GM23338 (cell line): ENCODE measurements at regions not wholly inside any gene's neighbourhood (a gene's known extent, or its start where the extent isn't known, plus 50 kb on each side); places are given as distances from the start of the nearest gene placed in this dataset.

Experiments
- ATAC-seq: fragments of 200-7000 bp; cut with Tn5 transposase; 3 replicates; pipeline ENCODE4 v1.9.1; 2020
- DNase-seq: peaks from one replicate; pipeline ENCODE4 v3.0.0-alpha.2; 2015; ENCODE audit warnings: low spot score
- H2AFZ ChIP-seq: fragments of 200-600 bp; sonication (generic); 2 replicates; pipeline ENCODE4 v1.8.0; 2016; ENCODE audit warnings: antibody characterized with exemption, mild to moderate bottlenecking, moderate library complexity
- H3F3A ChIP-seq: fragments of 200-600 bp; sonication (generic); replicated peaks from 2 replicates; pipeline ENCODE4 v1.8.0; 2017; ENCODE audit warnings: antibody characterized with exemption, mixed run types, low read depth
- H3K27ac ChIP-seq: fragments of 200-600 bp; sonication (generic); 2 replicates; pipeline ENCODE4 v1.6.1; 2016; ENCODE audit warnings: low read depth
- H3K27me3 ChIP-seq: fragments of 200-600 bp; sonication (generic); 2 replicates; pipeline ENCODE4 v1.8.0; 2016; ENCODE audit warnings: mild to moderate bottlenecking, mixed run types, moderate library complexity; ENCODE audit not compliant: insufficient read depth
- H3K36me3 ChIP-seq: fragments of 200-600 bp; sonication (generic); 2 replicates; pipeline ENCODE4 v1.8.0; 2016; ENCODE audit warnings: mild to moderate bottlenecking; ENCODE audit not compliant: insufficient read depth
- H3K4me1 ChIP-seq: fragments of 200-600 bp; sonication (generic); 2 replicates; pipeline ENCODE4 v1.8.0; 2016; ENCODE audit warnings: mild to moderate bottlenecking, moderate library complexity; ENCODE audit not compliant: insufficient read depth
- H3K4me2 ChIP-seq: fragments of 200-600 bp; sonication (generic); 2 replicates; pipeline ENCODE4 v1.7.1; 2017; ENCODE audit warnings: mixed run types
- H3K4me3 ChIP-seq: fragments of 200-600 bp; sonication (generic); 2 replicates; pipeline ENCODE4 v1.6.1; 2016; ENCODE audit warnings: mixed run types
- H3K79me2 ChIP-seq: fragments of 200-600 bp; sonication (generic); replicated peaks from 2 replicates; pipeline ENCODE4 v1.8.0; 2017; ENCODE audit warnings: mild to moderate bottlenecking; ENCODE audit not compliant: insufficient read depth
- H3K9me2 ChIP-seq: fragments of 200-600 bp; sonication (generic); 2 replicates; pipeline ENCODE4 v1.8.0; 2017; ENCODE audit not compliant: insufficient read depth
- H4K20me1 ChIP-seq: fragments of 200-600 bp; sonication (generic); replicated peaks from 2 replicates; pipeline ENCODE4 v1.8.0; 2017; ENCODE audit warnings: mild to moderate bottlenecking; ENCODE audit not compliant: insufficient read depth
- H3K27ac Mint-ChIP-seq: 2 replicates; pipeline ENCODE4 v1.8.0; 2020; ENCODE audit warnings: inconsistent platforms, mild to moderate bottlenecking, moderate library complexity, mixed read lengths
- H3K27me3 Mint-ChIP-seq: 3 replicates; pipeline ENCODE4 v1.8.0; 2022; ENCODE audit warnings: low read depth, mild to moderate bottlenecking, moderate library complexity, mixed read lengths, inconsistent platforms; ENCODE audit not compliant: insufficient read depth, poor library complexity
- H3K36me3 Mint-ChIP-seq: 3 replicates; pipeline ENCODE4 v1.8.0; 2021; ENCODE audit warnings: low read depth, mild to moderate bottlenecking, inconsistent platforms, moderate library complexity, mixed read lengths
- H3K4me1 Mint-ChIP-seq: 3 replicates; pipeline ENCODE4 v1.8.0; 2020; ENCODE audit warnings: mild to moderate bottlenecking, inconsistent platforms, mixed read lengths
- H3K4me3 Mint-ChIP-seq: 3 replicates; pipeline ENCODE4 v1.8.0; 2021; ENCODE audit warnings: moderate library complexity, mild to moderate bottlenecking, inconsistent platforms, mixed read lengths
- H3K9me3 Mint-ChIP-seq: 3 replicates; pipeline ENCODE4 v1.8.0; 2020; ENCODE audit warnings: moderate library complexity, mild to moderate bottlenecking, inconsistent platforms, mixed read lengths
- JUNB ChIP-seq: IDR thresholded peaks from one replicate; pipeline ENCODE4 v1.6.1; 2016; ENCODE audit warnings: antibody characterized with exemption; ENCODE audit not compliant: unreplicated experiment
- POLR2AphosphoS5 ChIP-seq: IDR thresholded peaks from 2 replicates; pipeline ENCODE4 v1.6.1; 2016; ENCODE audit warnings: antibody characterized with exemption, low read depth
- ZNF114 ChIP-seq: fragments of 250-450 bp; sonication (Bioruptor Pico); IDR thresholded peaks from 2 replicates; pipeline ENCODE4 v1.5.0; 2020; ENCODE audit warnings: mild to moderate bottlenecking, moderate library complexity
- TF ChIP-seq, protein P1 (sequence below): IDR thresholded peaks from one replicate; pipeline ENCODE4 v1.6.1; 2018; ENCODE audit warnings: antibody characterized with exemption; ENCODE audit not compliant: unreplicated experiment
- TF ChIP-seq, protein P2 (sequence below), 2 experiments: fragments of 200-600 bp in 1 of 2; sonication (generic) in 1 of 2; conservative IDR thresholded peaks; 2 replicates each; pipeline versions ENCODE4 v1.5.1 to v1.6.1; 2016 to 2017; ENCODE audit warnings: antibody characterized with exemption in 2 of 2, low read depth in 2 of 2, mild to moderate bottlenecking in 2 of 2, moderate library complexity in 1 of 2
- TF ChIP-seq, protein P3 (sequence below): IDR thresholded peaks from 2 replicates; pipeline ENCODE4 v1.6.1; 2016; ENCODE audit warnings: antibody characterized with exemption

DNA sequence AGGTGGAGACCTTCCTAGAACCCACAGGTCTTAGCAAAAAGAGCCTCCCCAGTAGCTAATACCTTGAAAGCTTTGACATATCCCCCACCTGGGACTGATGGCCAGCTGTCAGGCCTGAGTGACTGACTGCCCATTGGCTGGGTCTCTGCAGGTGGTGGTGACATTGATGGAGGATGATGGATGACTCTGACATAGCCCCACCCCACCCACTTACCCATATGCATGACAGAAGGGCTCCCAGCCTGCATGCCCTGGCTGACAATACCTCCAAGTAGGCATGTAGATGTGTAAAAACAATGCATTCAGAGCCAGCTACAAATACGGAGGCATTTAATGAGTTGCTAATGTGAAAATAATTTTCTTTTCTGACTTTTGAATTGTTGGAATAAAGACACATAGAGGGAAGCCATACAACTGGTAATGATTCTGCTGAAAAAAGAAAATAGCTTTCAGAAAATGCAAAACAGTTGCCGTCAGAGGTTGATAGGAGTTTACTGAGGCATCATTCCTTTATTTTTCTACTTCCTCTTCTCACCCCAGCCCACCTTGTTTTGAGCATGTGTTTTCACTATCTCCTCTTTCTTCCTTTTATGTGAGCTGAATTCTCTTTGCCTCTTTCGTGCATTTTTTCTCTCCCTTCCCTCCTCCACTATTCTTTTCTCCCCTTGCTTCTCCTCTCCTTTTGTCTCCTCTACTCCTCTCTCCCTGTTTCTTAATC lies 70.6 kb downstream of the OLIG3 start (continued):
- TF ChIP-seq, protein P1, sequence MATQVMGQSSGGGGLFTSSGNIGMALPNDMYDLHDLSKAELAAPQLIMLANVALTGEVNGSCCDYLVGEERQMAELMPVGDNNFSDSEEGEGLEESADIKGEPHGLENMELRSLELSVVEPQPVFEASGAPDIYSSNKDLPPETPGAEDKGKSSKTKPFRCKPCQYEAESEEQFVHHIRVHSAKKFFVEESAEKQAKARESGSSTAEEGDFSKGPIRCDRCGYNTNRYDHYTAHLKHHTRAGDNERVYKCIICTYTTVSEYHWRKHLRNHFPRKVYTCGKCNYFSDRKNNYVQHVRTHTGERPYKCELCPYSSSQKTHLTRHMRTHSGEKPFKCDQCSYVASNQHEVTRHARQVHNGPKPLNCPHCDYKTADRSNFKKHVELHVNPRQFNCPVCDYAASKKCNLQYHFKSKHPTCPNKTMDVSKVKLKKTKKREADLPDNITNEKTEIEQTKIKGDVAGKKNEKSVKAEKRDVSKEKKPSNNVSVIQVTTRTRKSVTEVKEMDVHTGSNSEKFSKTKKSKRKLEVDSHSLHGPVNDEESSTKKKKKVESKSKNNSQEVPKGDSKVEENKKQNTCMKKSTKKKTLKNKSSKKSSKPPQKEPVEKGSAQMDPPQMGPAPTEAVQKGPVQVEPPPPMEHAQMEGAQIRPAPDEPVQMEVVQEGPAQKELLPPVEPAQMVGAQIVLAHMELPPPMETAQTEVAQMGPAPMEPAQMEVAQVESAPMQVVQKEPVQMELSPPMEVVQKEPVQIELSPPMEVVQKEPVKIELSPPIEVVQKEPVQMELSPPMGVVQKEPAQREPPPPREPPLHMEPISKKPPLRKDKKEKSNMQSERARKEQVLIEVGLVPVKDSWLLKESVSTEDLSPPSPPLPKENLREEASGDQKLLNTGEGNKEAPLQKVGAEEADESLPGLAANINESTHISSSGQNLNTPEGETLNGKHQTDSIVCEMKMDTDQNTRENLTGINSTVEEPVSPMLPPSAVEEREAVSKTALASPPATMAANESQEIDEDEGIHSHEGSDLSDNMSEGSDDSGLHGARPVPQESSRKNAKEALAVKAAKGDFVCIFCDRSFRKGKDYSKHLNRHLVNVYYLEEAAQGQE = no peak
- TF ChIP-seq JUNB = no peak
- TF ChIP-seq, protein P2, sequence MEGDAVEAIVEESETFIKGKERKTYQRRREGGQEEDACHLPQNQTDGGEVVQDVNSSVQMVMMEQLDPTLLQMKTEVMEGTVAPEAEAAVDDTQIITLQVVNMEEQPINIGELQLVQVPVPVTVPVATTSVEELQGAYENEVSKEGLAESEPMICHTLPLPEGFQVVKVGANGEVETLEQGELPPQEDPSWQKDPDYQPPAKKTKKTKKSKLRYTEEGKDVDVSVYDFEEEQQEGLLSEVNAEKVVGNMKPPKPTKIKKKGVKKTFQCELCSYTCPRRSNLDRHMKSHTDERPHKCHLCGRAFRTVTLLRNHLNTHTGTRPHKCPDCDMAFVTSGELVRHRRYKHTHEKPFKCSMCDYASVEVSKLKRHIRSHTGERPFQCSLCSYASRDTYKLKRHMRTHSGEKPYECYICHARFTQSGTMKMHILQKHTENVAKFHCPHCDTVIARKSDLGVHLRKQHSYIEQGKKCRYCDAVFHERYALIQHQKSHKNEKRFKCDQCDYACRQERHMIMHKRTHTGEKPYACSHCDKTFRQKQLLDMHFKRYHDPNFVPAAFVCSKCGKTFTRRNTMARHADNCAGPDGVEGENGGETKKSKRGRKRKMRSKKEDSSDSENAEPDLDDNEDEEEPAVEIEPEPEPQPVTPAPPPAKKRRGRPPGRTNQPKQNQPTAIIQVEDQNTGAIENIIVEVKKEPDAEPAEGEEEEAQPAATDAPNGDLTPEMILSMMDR (conservative IDR thresholded peaks at IDR 0.05; ENCODE audit: low read depth in 2 of 2) = no peak
- no peak for TF ChIP-seq ZNF114 (CRISPR knock-in tag)

DNA sequence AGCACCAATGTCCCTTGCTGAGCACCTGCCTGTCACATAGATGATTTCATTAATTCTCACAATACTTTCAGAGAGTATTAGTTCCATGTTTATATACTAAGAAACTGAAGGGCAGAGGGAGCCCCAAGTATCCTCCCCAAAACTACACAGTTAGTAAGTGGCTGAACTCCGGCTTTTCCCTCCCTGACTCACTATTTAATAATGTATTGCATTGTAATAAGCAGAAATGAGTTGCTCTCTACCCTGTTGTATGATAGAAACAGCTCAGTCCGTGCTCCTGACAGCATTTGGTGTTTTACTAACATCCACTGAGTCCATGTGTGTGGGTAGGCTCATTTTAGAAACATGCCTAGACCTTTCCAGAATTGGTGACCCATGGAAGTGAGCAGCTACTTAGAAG lies 76.8 kb downstream of the OLIG3 start:
- H3K27ac ChIP-seq = no peak overlapping the region
- H3K4me1 Mint-ChIP-seq = peaks cover 40% of the 10 kb centered on the region
- H3K9me2 ChIP-seq = no peaks in the 10 kb centered on the region
- peak overlapping the region; percentile 60; the same call in 1 of the 2 replicates for H2AFZ ChIP-seq
- H3K36me3 Mint-ChIP-seq = no peaks in the 10 kb centered on the region
- H3K9me3 Mint-ChIP-seq = no peaks in the 10 kb centered on the region; the same call in 2 of the 3 replicates
- DNase-seq = no peak
- no peaks in the 10 kb centered on the region for H3F3A ChIP-seq
- ATAC-seq = no peak
- H3K27me3 ChIP-seq = no peaks in the 10 kb centered on the region
- H3K27me3 Mint-ChIP-seq = peaks cover 9% of the 10 kb centered on the region
- no peaks in the 10 kb centered on the region for H4K20me1 ChIP-seq
- H3K79me2 ChIP-seq = no peaks in the 10 kb centered on the region
- no peak overlapping the region for H3K27ac Mint-ChIP-seq
- 0 out of 2 replicates have a peak overlapping the region, but pooled peaks have one; percentile 2 for H3K4me2 ChIP-seq
- TF ChIP-seq, protein P3, sequence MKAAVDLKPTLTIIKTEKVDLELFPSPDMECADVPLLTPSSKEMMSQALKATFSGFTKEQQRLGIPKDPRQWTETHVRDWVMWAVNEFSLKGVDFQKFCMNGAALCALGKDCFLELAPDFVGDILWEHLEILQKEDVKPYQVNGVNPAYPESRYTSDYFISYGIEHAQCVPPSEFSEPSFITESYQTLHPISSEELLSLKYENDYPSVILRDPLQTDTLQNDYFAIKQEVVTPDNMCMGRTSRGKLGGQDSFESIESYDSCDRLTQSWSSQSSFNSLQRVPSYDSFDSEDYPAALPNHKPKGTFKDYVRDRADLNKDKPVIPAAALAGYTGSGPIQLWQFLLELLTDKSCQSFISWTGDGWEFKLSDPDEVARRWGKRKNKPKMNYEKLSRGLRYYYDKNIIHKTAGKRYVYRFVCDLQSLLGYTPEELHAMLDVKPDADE = no peak
- no peak for TF ChIP-seq POLR2AphosphoS5
- TF ChIP-seq, protein P1 = no peak
- H3K4me3 Mint-ChIP-seq = no peak overlapping the region
- peaks cover 25% of the 10 kb centered on the region for H3K4me1 ChIP-seq
- H3K36me3 ChIP-seq = no peaks in the 10 kb centered on the region
- no peak overlapping the region for H3K4me3 ChIP-seq
